ENCODE measurements at regions not wholly inside any gene's neighbourhood (a gene's known extent, or its start where the extent isn't known, plus 50 kb on each side); places are given as distances from the start of the nearest gene placed in this dataset.

DNA sequence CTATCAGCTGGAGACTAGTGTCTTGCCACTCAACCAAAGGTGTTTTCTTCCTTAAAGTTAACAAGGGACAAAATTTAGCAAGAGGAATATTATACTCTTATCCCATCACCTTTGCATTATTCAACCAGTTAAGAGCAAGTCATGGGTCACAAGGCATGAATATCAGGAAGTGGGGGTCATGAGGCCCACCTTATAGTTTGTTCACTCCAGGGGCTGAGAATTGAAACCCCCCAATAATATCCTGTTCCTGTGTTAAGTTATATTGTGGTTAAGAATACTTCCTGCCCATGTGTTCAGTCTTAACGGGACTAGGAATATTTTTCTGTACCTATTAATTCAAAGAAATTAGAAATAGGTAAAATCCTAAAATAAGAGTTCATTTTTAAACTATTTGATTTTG lies 239.7 kb downstream of the S1PR1 start:
- TF ChIP-seq SNAI2 (CRISPR knock-in tag; IDR thresholded peaks at IDR 0.05) (no peak), CSDC2 (CRISPR knock-in tag; IDR thresholded peaks at IDR 0.05) (no peak), RARB (CRISPR knock-in tag; IDR thresholded peaks at IDR 0.05) (no peak)
